NCI-H2227 (cell line): ENCODE measurements at regions not wholly inside any gene's neighbourhood (a gene's known extent, or its start where the extent isn't known, plus 50 kb on each side); places are given as distances from the start of the nearest gene placed in this dataset.
"Not testable (repeated sequence)": the region's sequence is repeated elsewhere in the genome, so short reads cannot be mapped to it uniquely, and the experiment has no call there.

ENCODE experiments used
- DNase-seq: peaks from one replicate; lab custom pipeline; 2025; ENCODE audit not compliant: unreplicated experiment; lab: John Stamatoyannopoulos, UW

DNA sequence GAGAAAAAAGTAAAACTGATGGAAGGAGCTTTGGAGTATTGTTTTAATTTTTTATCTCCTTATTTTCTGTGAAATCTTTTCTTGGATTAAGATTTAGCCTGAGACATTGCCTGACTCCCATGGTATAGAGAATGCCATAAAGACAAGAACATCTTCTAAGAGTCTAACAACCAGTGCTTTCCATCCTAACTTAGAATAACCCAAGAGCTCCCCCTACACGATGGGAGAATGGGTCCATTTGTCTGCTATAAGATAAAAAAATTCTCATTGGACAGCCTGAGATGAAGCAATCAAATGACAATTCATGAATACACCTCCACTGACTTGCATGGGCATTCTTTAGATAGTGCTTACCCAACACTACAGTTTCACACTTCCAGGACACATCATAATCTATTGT, 478.1 kb downstream of the TTLL7 start:
- no peak for DNase-seq

DNA sequence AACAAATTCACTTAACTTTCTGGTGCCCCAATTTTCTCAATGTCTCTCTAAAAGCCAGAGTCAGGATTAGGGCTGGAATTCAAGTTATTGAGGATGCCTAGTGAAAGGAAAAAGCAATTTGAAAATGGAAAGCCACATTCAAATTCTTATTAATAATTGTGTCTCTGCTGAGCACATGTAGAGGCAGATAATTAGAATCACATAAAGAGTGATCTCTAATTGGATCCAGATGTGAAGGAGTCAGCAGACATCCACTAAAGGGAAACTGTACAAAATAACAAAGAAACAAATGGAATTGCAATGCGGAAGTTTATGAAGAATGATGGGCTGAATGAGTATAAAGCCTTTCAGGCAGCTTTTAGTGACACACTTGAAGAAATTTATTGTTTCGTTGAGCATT, 482.6 kb downstream of the TTLL7 start:
- DNase-seq: no peak

DNA sequence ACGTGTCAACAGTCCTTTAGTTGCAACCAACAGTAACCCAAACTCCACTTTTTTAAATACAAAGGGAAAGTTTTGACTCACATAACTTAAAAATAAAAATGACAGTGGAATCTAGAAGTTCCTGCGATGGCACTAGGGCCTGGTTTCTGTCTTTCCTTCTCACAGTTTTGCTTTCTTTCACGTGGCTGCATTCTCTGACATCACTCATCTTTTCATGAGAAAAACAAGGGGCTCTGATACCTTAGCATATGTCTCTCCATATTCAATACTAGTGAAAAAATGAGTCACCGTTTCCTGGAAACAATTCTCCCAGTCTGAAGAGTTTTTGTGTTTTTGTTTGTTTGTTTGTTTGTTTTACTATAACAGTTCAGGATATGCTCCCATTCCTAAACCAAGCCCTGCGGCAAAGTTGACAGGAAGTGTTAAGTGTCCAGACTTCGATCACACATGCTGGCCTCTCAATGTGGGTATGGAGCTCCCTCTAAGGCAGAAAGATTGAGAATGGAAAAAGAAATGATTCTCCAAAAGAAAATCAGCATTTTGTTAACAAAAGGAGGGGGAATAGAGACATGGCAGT, 483.3 kb downstream of the TTLL7 start:
- no peak for DNase-seq

DNA sequence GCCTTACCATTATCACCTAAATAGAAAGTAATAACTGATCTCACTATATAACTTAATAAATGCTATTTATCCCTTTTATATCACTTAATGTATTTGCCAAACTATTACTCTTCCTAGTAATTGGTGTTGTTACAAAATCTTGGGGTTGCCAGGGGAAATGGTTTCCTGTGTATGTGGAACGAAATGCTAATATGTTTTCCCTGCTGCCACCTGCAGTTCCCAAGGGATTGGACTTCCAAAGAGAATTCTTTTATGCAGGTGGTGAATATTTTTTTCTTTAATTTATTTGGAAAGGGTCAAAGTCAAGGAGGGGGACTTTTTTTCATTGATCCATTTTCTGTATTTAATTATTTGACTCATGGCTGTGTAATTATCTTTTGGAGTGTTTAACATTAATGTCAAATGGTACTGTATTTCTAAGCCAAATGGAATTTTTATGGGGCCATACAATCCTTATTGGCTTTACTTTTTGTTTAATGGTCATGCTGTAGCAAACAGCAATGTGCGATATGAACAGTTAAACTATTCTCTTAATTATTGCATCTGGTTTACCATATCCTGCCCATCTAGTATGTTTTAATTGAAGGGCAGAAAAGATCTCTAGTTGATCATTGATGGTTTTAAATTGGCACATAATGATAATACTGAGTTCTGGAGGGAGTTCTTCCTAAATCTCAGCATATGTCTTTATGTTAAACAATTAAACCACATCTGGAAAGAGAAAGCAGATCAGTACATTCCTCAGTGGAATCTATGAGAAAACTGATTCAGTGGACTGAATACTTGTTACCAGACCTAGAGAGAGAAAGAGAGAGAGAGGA, 486.3 kb downstream of the TTLL7 start:
- DNase-seq: no peak

DNA sequence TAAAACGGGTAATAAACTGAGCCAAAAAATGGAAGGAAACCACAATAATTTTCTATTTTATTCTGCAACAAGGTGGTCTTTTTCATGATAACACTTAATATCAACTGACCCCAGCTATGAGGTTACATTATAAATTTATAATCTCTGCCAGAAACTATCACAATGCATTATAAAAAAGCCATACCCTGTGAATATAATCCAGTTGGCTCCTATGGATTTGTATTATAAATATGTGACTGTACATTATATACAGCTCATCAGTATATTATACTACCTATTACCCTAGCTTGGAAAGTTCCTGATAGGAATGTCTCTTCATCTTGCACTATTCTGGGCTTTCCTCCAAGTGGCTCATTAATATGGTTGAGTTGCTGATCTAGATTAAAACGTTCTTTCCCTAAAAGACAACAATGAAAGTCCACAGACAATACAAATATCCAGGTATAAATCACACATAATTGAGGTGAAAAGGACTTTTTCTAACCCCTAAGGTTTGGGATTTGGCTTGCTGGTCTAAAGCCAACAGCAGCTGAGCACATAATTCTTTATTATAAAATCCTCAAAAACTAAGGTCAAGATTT, 487.7 kb downstream of the TTLL7 start:
- no peak for DNase-seq

DNA sequence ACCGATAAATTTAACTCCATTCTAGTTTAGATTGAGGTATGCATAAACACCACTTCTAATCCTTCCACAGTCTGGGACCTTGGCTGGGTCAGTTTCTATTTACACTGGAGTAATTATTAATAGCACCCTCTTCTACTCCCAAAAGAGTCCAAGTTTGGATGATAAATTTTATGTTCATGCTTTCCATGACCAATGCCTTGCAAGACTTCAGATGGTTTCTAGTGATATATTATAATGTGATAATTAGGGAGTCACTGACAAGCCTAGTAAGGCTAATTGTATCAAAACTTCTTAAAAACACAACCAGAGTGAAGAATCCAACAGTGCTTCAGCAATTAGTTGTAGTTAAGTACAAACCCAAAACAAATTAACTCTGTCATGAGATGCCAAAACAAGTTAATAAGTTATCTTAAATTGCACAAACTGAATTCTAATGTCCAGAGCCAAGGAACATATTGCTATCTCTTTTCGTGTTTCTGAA, 489.6 kb downstream of the TTLL7 start:
- DNase-seq: no peak

DNA sequence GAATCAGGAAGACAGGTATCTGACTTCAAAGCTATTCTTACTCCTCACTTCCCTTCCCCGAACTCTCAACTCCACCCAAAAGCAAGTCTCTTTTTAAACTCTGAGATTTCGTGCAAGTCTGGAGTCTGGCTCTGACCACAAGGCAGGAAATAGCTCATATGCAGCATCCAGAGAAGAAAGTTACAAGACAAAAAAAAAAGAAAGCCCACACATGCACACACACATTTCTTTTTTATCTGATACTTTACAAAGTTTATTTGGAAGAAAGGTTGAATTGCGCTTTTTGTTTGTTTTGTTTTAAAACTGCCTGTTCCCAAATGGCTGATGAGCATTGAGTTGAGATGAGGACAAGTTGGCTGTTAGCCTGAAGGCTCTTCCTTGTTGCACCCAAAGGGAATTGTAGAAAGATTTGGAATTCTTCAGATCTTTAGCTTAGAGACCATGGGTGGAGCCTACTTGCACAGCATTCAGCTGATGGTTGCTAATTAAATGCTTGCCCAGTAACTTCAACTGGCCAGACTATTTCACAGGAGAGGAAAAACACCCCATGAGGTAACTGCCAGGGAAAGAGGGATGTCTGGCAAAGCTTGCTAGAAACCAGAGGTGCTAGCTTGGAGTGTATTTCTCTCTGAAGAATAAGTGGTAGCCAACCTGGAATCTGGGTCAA, 490.3 kb downstream of the TTLL7 start:
- DNase-seq: no peak

DNA sequence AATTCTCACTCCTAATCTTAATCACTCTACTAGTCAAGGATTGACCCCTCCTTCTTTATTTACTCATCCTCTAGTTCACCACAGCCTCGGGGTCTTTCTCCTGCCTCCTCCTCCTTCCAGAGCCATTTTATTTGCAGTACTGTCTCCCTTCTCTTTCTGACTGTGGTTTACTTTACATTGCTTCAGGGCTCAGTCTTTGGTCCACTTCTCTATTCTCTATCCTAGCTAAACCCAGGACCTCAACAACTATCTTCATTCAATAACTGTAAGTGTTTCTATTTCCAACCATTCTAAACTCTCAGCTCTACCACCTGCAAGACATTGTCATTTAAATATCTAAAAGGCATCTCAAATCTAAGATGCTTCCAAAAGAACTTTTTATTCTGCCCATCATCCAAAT, 493.8 kb downstream of the TTLL7 start:
- DNase-seq: no peak

DNA sequence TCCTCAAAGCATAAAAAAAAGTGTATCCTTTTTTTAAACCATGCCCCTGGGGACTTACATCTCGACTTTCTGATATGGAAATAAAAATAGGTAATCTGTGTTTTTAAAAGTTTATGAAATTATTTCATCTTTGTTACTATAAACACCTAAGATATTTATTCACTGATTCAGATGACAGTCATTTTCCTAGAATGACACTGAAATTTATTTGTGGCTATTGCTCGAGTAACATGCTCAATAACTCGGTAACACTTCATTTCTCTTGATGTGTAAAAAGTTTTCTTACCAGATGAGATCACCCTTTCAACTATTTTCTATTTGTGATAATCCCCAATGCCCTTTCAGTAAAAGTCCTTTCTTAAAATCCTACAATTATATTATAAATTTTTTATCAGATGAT, 495.8 kb downstream of the TTLL7 start:
- no peak for DNase-seq

DNA sequence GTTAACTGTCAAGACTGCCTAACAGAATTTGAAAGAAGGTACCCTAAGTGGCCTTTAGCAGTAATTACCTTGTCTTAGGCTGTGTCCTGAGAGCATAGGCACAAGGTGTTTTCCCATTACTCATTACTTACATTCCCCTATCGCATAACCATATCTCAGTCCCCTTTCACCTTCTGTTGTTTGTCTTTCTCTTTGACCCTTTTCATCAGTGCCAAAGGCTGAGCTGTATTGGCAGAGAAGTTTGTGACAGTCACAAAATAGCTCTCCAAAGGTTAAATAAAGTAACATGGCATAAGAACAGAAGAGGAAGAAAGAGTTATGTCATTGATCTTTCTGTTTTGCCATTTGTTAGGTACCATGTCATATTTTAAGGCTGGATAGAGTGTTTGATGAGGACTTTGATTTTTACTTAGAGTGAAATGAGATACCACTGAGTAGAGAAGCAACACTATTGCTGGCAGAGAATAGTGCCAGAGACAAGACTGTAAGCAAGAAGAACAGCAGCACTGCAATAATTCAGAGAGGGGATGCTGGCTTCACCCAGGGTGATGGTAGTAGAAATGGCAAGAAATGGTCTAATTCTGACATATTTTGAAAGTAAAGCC, 497.8 kb downstream of the TTLL7 start:
- DNase-seq: no peak

DNA sequence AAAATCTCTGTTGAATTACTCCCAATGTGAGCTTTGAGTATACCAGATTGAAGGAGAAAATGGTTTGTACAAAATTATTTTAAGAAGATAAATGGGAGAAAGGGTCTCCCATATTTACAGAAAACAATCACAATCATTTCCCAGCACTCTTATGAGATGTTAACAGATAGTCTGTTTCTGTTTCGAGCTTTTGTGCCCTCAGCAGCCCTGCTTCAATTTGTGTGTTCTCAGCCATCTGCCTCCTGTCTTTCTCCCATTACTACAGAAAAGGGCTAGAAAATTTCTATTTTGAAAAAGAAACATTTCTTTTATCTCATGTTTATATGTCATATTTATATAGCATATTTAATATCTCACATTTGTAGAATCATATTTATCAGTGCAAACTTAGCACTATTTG, 498.4 kb downstream of the TTLL7 start:
- DNase-seq: no peak

DNA sequence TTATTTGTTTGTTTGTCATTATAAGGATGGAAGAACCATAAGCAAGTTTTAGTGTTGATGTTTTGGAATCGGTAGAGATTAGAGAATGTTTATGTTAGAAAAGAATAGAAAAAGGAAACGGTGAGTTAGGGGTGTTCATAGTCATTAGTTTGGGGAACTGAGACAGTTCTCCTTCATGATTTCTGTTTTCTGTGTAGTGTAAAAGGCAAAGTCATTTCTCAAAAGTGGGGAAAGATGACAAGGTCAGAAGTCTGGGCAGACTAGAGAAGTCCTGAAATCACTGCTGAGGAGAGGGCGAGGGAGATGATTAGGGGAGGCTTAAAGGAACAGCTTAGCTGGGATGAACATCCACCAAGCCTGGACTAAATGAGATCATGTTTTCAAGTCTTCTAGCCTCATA, 498.9 kb downstream of the TTLL7 start:
- DNase-seq: no peak

DNA sequence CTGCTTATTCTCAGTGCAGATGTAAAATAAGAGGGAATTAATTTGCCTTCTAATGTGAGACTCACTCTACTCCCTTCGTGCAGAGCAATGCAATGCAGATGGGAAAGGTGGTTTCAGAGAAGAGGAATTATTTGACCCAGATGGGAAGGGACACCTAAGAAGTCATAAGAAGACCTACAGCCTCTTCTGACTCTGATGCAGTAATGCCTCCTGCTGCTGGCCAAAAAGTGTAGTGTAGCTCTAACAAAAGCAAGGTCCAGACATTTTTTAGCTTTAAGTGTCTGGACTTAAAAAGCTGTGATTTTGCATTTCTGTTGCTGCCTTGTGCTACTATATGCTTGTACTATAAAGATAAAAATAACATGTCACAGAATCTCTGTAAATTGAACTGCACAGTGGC, 501.4 kb downstream of the TTLL7 start:
- DNase-seq: no peak

DNA sequence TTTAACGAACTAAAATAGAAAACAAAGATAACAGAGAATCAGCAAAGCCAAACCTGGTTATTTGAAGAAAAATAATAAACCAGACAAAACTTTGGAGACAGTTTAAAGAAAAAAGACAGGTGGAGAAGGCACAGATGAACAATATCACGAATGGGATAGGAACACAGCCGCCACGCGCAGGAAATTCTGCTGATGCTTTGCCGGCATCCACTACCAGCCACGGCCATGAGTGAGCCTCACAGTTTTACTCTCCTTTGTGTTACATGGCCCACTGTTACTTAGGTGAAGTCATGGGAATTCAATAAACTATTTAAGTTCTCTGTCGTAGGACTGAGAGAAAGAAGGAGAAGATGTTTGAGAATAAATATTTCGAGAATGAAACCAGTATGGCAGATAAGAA, 503.4 kb downstream of the TTLL7 start:
- DNase-seq: no peak

DNA sequence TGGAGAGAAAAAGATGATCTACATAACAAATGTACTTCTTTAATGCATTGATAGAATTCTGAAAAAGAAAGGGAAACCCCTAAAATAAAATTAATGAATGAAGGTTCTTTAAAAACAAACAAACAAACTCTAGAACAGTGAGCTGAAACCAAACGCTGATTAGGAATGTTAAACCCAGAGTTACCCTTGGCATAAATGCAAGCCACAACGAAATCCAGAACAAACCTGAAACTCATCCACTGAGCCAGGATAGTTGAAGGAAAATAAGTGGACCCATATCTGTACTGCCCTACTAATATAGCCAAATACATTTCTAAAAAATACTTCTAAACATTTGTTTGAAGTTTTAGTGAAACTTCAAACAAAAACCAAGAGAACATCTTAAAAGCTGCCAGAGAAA, 505.3 kb downstream of the TTLL7 start:
- no peak for DNase-seq

DNA sequence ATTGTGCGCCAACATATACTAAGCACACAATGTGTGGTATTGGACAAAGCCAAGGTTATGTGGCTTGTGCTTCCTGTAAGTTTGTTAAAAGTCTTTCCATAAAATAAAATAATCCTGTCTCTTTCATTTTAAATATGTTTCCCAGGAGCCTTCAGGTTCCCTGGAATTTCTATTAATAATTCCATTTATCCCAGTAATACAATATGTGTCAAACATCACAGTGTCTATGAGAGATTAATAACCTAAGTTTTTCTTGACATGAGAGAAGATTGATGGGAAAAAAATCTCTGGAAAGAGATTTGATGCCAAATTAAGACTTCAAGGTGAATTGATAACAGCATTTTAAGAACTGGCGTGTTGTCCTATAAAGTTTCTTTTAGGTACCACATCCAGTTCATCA, 507.0 kb downstream of the TTLL7 start:
- DNase-seq: no peak

DNA sequence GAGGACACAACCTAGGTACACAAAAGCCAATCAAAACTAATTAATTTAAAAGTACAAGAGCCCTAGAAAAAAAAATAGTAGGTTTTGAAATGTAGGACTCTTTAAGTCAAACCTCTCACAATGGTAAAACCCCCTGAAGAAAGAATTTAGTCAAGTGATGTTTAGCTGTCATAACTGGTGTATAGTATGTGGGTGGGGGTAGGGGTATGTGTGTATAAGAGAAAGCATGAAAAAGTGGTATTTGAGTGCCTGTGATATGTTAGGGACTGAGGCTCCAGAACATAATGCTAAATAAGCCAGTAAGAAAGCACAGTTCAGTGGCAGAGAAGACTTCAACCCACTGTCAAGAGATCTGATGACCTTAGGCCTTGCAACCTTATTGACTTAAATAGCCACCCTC, 507.9 kb downstream of the TTLL7 start:
- no peak for DNase-seq

DNA sequence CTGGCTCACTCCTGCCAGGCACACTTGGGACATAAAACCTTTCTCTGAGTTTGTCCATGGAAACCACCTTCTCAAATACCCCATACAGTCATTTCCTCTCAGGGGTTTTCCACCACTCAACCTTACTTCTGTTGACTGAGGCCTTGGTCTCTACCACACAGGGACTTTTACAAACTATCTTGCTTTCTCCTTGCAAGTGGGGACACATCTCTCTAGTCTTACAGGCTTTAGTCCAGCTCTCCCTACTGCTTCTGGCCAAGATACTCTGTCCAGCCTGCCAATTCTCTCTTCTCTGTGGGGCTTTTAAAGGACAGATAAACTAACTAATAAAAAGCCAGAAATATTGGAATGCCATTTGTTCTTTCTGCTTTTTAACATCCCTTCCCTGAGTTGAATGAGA, 510.8 kb downstream of the TTLL7 start:
- DNase-seq: not testable (repeated sequence)

DNA sequence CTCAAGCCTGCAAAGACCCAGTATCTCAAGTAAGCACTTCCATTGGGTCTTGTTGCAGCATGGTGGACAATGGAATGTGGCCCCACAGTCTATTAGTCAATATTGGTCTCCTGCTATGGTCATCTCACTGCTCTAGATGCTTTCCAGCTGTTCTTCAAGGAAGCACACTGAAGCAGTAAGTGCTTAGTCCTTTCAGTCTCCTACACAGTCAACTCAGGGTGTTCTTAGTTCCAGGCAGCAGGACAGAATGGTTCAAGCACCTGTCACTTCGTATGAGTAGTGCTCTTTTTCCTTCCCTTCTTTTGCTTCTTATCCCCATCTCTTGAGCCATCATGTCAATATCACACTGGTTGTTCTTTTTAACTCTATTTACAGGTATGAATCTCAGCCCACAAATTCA, 511.5 kb downstream of the TTLL7 start:
- DNase-seq: not testable (repeated sequence)

DNA sequence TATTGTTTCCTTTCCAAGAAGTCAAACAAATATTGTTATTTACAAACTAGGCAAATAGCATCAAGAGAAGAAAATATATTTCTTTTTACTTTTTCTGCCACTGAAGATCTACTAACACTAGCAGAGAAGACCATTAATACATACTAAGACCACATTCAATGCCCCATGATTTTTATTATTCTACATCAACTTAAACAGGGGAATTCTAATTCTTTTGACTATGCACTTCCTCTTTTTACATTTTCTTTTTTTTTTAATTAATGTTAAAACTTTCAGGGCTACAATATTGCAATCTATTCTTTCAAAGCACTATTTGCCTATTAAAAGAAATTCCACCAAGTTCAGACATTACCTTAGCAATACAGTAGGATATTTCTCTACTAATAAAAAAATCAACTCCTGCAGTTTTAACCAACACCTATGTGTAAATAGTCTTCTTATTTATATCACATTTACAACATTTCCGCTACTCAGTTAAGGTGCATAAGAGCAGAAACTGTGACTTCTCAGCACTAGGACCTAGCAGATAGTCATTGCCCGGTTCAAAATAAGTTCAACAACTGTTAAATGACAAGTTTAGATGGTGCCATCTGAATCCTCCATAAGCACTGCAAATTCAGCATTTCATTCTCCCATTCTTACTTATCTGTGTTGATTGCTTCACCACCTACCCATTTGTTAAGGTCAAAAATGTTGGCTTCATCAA, 513.5 kb downstream of the TTLL7 start:
- DNase-seq: not testable (repeated sequence)

DNA sequence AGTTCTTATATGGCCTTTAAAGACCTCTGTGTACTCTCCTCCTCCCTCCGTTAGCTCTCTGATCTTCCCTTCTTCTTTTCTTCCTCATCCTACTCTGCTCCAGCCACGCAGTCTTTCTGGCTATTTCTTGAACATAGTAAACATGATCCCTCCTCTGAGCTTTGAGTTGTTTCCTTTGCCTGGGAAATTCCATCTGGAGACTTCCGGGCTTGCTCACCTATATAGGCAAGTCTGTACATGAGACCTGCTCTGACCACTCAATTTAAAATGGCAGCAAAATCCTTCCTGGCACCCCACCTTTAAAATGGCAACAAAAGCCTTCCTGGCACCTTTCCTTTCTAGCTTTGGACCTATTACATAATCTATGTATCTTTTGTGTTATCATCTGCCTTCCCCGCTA, 517.6 kb downstream of the TTLL7 start:
- DNase-seq: not testable (repeated sequence)
